ENCODE measurements at regions not wholly inside any gene's neighbourhood (a gene's known extent, or its start where the extent isn't known, plus 50 kb on each side); places are given as distances from the start of the nearest gene placed in this dataset.

GRCh38 chr2:226660526-226660925 is 139.1 kb downstream of the IRS1 start:
- Histone ChIP-seq H3K27me3 (ENCODE audit: insufficient read depth, low read length) (no peaks in the 10 kb centered on the region), H3K4me2 (ENCODE audit: low read length) (no peak overlapping the region), H3K27ac (ENCODE audit: low read depth, low read length, poor library complexity, severe bottlenecking) (no peak overlapping the region), H3K9ac (ENCODE audit: low read length) (no peak overlapping the region), H3K9me3 (ENCODE audit: low read length) (no peaks in the 10 kb centered on the region), H4K20me1 (ENCODE audit: insufficient read depth, low read length) (no peaks in the 10 kb centered on the region), H3K36me3 (ENCODE audit: insufficient read depth, low read length) (no peaks in the 10 kb centered on the region), H3K4me1 (ENCODE audit: insufficient read depth, low read length, severe bottlenecking) (no peaks in the 10 kb centered on the region), H3K79me2 (ENCODE audit: insufficient read depth, low read length) (no peaks in the 10 kb centered on the region), H3K4me3 (ENCODE audit: low read depth, low read length, poor library complexity, severe bottlenecking) (no peak overlapping the region), H3F3A (ENCODE audit: insufficient read depth, low read length) (no peaks in the 10 kb centered on the region), H2AFZ (ENCODE audit: low read length) (no peak overlapping the region), H3K9me2 (ENCODE audit: low read depth, low read length) (no peaks in the 10 kb centered on the region)
- TF ChIP-seq EZH2 (IDR thresholded peaks at IDR 0.05; ENCODE audit: borderline replicate concordance, low read length) (no peak), CTCF (IDR thresholded peaks at IDR 0.05; ENCODE audit: low read length) (no peak)

- no peak overlapping the region for H3K27ac ChIP-seq (ENCODE audit: low read depth, low read length, poor library complexity, severe bottlenecking)
- no peaks in the 10 kb centered on the region for H3K79me2 ChIP-seq (ENCODE audit: insufficient read depth, low read length)
- H3K27me3 ChIP-seq (ENCODE audit: insufficient read depth, low read length): no peaks in the 10 kb centered on the region
- H3K4me3 ChIP-seq (ENCODE audit: low read depth, low read length, poor library complexity, severe bottlenecking): no peak overlapping the region
- H3K9me3 ChIP-seq (ENCODE audit: low read length): no peaks in the 10 kb centered on the region
- H2AFZ ChIP-seq (ENCODE audit: low read length): no peak overlapping the region
- no peak for TF ChIP-seq EZH2 (IDR thresholded peaks at IDR 0.05; ENCODE audit: borderline replicate concordance, low read length)
- no peak for TF ChIP-seq CTCF (IDR thresholded peaks at IDR 0.05; ENCODE audit: low read length)
- H3K4me1 ChIP-seq (ENCODE audit: insufficient read depth, low read length, severe bottlenecking): no peaks in the 10 kb centered on the region
- no peaks in the 10 kb centered on the region for H3K36me3 ChIP-seq (ENCODE audit: insufficient read depth, low read length)
- no peaks in the 10 kb centered on the region for H3F3A ChIP-seq (ENCODE audit: insufficient read depth, low read length)
- no peak overlapping the region for H3K9ac ChIP-seq (ENCODE audit: low read length)
- no peaks in the 10 kb centered on the region for H4K20me1 ChIP-seq (ENCODE audit: insufficient read depth, low read length)
- H3K4me2 ChIP-seq (ENCODE audit: low read length): no peak overlapping the region
- H3K9me2 ChIP-seq (ENCODE audit: low read depth, low read length): no peaks in the 10 kb centered on the region
Measured at GRCh38 chr2:226660124-226660523, 139.5 kb downstream of the IRS1 start.

- Histone ChIP-seq H3K27me3 (ENCODE audit: insufficient read depth, low read length) (no peaks in the 10 kb centered on the region), H3K9me2 (ENCODE audit: low read depth, low read length) (no peaks in the 10 kb centered on the region), H3K79me2 (ENCODE audit: insufficient read depth, low read length) (no peaks in the 10 kb centered on the region), H3K9me3 (ENCODE audit: low read length) (no peaks in the 10 kb centered on the region), H3K9ac (ENCODE audit: low read length) (no peak overlapping the region), H3K4me1 (ENCODE audit: insufficient read depth, low read length, severe bottlenecking) (no peaks in the 10 kb centered on the region), H4K20me1 (ENCODE audit: insufficient read depth, low read length) (no peaks in the 10 kb centered on the region), H3K4me3 (ENCODE audit: low read depth, low read length, poor library complexity, severe bottlenecking) (no peak overlapping the region), H3F3A (ENCODE audit: insufficient read depth, low read length) (no peaks in the 10 kb centered on the region), H2AFZ (ENCODE audit: low read length) (no peak overlapping the region), H3K27ac (ENCODE audit: low read depth, low read length, poor library complexity, severe bottlenecking) (no peak overlapping the region), H3K4me2 (ENCODE audit: low read length) (no peak overlapping the region), H3K36me3 (ENCODE audit: insufficient read depth, low read length) (no peaks in the 10 kb centered on the region)
- TF ChIP-seq CTCF (IDR thresholded peaks at IDR 0.05; ENCODE audit: low read length): no peak
- no peak for TF ChIP-seq EZH2 (IDR thresholded peaks at IDR 0.05; ENCODE audit: borderline replicate concordance, low read length)
Measured at GRCh38 chr2:226659410-226659809, 140.2 kb downstream of the IRS1 start.

All from OCI-LY1 (cell line).